SU-DHL-6 (cell line): ENCODE measurements at regions not wholly inside any gene's neighbourhood (a gene's known extent, or its start where the extent isn't known, plus 50 kb on each side); places are given as distances from the start of the nearest gene placed in this dataset.

Experiments
- CTCF ChIP-seq: fragments of 200-600 bp; sonication (generic); IDR thresholded peaks from one replicate; pipeline ENCODE4 v1.5.1; 2017; ENCODE audit warnings: antibody characterized with exemption, mild to moderate bottlenecking, low read length, moderate library complexity; ENCODE audit not compliant: insufficient read depth, poor library complexity, severe bottlenecking
- EZH2phosphoT487 ChIP-seq: fragments of 200-600 bp; sonication (generic), shearing (Covaris generic); conservative IDR thresholded peaks from 2 replicates; pipeline ENCODE4 v1.6.1; 2018; ENCODE audit warnings: mild to moderate bottlenecking, antibody characterized with exemption, low read length, moderate library complexity, mixed read lengths

- TF ChIP-seq CTCF, result no peak
- TF ChIP-seq EZH2phosphoT487, result no peak
These were observed 543.0 kb upstream of the FZD8 start for GRCh38 chr10:36185097-36185496.
